ENCODE measurements at regions not wholly inside any gene's neighbourhood (a gene's known extent, or its start where the extent isn't known, plus 50 kb on each side); places are given as distances from the start of the nearest gene placed in this dataset.
A peak's percentile ranks its signal among the peaks of the same experiment; 100 is the strongest.

- peaks cover 0 to 2% (median 0%) of the 10 kb centered on the region in 7 donors for H3K9me3 Mint-ChIP-seq
- DNase-seq (no peak), ATAC-seq (ENCODE audit: low read depth in 2 of 2) (no peak)
- H3K4me3 Mint-ChIP-seq = no peak overlapping the region
- no peak overlapping the region for H3K4me3 ChIP-seq (ENCODE audit: low read depth, low read length)
- no peaks in the 10 kb centered on the region for H3K36me3 Mint-ChIP-seq
- no peaks in the 10 kb centered on the region for H3K4me1 Mint-ChIP-seq
- H3K27ac ChIP-seq (ENCODE audit: insufficient read depth, low read length, poor library complexity, severe bottlenecking) = no peak overlapping the region
- no peaks in the 10 kb centered on the region for H3K27me3 ChIP-seq (ENCODE audit: control insufficient read depth, insufficient read depth, low read length)
- no peaks in the 10 kb centered on the region for H3K9me3 ChIP-seq (ENCODE audit: control insufficient read depth in 2 of 2, low read length in 2 of 2)
- peaks cover 7% of the 10 kb centered on the region for H3K27me3 Mint-ChIP-seq
- no peaks in the 10 kb centered on the region for H3K4me1 ChIP-seq (ENCODE audit: control insufficient read depth, insufficient read depth, low read length, poor library complexity, severe bottlenecking)
- H3K27ac Mint-ChIP-seq = no peak overlapping the region
- no peaks in the 10 kb centered on the region for H3K36me3 ChIP-seq (ENCODE audit: control insufficient read depth, insufficient read depth, low read length)
These were observed 95.2 kb upstream of the FBXO11 start for GRCh38 chr2:48001498-48001897.

DNA sequence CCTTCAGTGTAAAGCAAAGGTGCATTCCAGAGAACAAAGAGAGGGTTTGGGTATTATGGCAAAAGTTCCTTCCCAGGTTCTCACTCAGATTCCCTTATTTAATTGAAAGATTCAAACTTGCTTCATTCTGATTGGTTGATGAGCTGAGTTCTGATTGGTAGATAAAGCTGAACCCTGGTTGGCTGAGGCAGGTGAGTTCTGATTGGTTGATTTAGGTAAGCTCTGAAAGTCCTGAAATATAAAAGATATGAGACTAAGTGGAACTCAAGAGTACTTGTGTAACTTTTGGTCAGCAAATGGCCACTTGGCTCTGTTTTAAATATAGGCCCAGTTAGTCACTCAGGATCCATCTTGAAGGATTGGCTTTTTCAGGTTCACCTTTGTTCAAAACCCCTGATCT lies 99.8 kb upstream of the FBXO11 start:
- H3K27ac Mint-ChIP-seq = no peak overlapping the region
- H3K36me3 Mint-ChIP-seq = no peaks in the 10 kb centered on the region
- H3K4me1 ChIP-seq (ENCODE audit: control insufficient read depth, insufficient read depth, low read length, poor library complexity, severe bottlenecking) = no peaks in the 10 kb centered on the region
- H3K9me3 Mint-ChIP-seq = peaks cover 0 to 2% (median 0%) of the 10 kb centered on the region in 7 donors
- peaks cover 19% of the 10 kb centered on the region for H3K27me3 Mint-ChIP-seq
- ATAC-seq (ENCODE audit: low read depth in 2 of 2) = no peak
- H3K36me3 ChIP-seq (ENCODE audit: control insufficient read depth, insufficient read depth, low read length) = no peaks in the 10 kb centered on the region
- no peaks in the 10 kb centered on the region for H3K9me3 ChIP-seq (ENCODE audit: control insufficient read depth in 2 of 2, low read length in 2 of 2)
- H3K27me3 ChIP-seq (ENCODE audit: control insufficient read depth, insufficient read depth, low read length) = peaks cover 7% of the 10 kb centered on the region
- no peak overlapping the region for H3K4me3 Mint-ChIP-seq
- H3K27ac ChIP-seq (ENCODE audit: insufficient read depth, low read length, poor library complexity, severe bottlenecking) = no peak overlapping the region
- H3K4me1 Mint-ChIP-seq = peaks cover 0 to 4% (median 0%) of the 10 kb centered on the region in 4 donors
- DNase-seq = no peak
- no peak overlapping the region for H3K4me3 ChIP-seq (ENCODE audit: low read depth, low read length)

DNA sequence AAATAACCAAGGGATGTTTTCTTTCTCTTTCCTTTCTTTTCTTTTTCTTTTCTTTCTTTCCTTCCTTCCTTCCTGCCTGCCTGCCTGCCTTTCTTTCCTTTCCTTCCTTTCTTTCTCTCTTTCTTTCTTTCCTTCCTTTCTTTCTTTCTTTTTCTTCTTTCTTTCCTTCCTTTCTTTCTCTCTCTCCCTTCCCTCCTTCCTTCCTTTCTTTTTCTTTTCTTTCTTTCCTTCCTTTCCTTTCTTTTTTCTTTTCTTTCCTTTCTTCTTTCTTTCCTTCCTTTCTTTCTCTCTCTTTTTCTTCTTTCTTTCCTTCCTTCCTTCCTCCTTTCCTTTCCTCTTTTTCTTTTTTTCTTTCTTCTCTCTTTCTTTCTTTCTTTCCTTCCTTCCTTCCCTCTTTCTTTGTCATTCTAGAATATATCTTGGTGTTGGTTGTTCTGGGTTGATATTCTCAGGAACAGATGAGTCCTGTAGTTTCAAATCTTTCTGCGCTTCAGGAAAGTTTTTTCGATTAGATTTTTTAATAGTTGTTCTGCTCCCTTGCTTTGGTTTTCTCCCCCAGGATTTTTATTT lies 101.5 kb upstream of the FBXO11 start:
- Mint-ChIP-seq H3K27me3 (peaks cover 26% of the 10 kb centered on the region), H3K4me3 (no peak overlapping the region), H3K9me3 (peaks cover 0 to 2% (median 0%) of the 10 kb centered on the region in 7 donors), H3K27ac (no peak overlapping the region), H3K4me1 (peaks cover 0 to 4% (median 0%) of the 10 kb centered on the region in 4 donors), H3K36me3 (no peaks in the 10 kb centered on the region)
- Histone ChIP-seq H3K4me1 (ENCODE audit: control insufficient read depth, insufficient read depth, low read length, poor library complexity, severe bottlenecking) (no peaks in the 10 kb centered on the region), H3K27ac (ENCODE audit: insufficient read depth, low read length, poor library complexity, severe bottlenecking) (no peak overlapping the region), H3K36me3 (ENCODE audit: control insufficient read depth, insufficient read depth, low read length) (no peaks in the 10 kb centered on the region), H3K9me3 (ENCODE audit: control insufficient read depth in 2 of 2, low read length in 2 of 2) (no peaks in the 10 kb centered on the region), H3K4me3 (ENCODE audit: low read depth, low read length) (no peak overlapping the region), H3K27me3 (ENCODE audit: control insufficient read depth, insufficient read depth, low read length) (peaks cover 11% of the 10 kb centered on the region)
- no peak for ATAC-seq (ENCODE audit: low read depth in 2 of 2)
- no peak for DNase-seq

GRCh38 chr2:48009256-48009655 lies 103.0 kb upstream of the FBXO11 start:
- no peaks in the 10 kb centered on the region for H3K9me3 ChIP-seq (ENCODE audit: control insufficient read depth in 2 of 2, low read length in 2 of 2)
- DNase-seq = no peak
- Mint-ChIP-seq H3K4me3 (no peak overlapping the region), H3K36me3 (no peaks in the 10 kb centered on the region), H3K27me3 (peaks cover 37% of the 10 kb centered on the region), H3K4me1 (peaks cover 0 to 4% (median 0%) of the 10 kb centered on the region in 4 donors), H3K9me3 (no peaks in the 10 kb centered on the region), H3K27ac (no peak overlapping the region)
- H3K27ac ChIP-seq (ENCODE audit: insufficient read depth, low read length, poor library complexity, severe bottlenecking) = no peak overlapping the region
- no peaks in the 10 kb centered on the region for H3K4me1 ChIP-seq (ENCODE audit: control insufficient read depth, insufficient read depth, low read length, poor library complexity, severe bottlenecking)
- H3K4me3 ChIP-seq (ENCODE audit: low read depth, low read length) = no peak overlapping the region
- H3K27me3 ChIP-seq (ENCODE audit: control insufficient read depth, insufficient read depth, low read length) = peaks cover 12% of the 10 kb centered on the region
- H3K36me3 ChIP-seq (ENCODE audit: control insufficient read depth, insufficient read depth, low read length) = no peaks in the 10 kb centered on the region
- ATAC-seq (ENCODE audit: low read depth in 2 of 2) = no peak

GRCh38 chr2:48015421-48015820 lies 109.1 kb upstream of the FBXO11 start:
- peaks cover 0 to 7% (median 2%) of the 10 kb centered on the region in 7 donors for H3K9me3 Mint-ChIP-seq
- no peak overlapping the region for H3K4me3 Mint-ChIP-seq
- Histone ChIP-seq H3K27ac (ENCODE audit: insufficient read depth, low read length, poor library complexity, severe bottlenecking) (no peak overlapping the region), H3K36me3 (ENCODE audit: control insufficient read depth, insufficient read depth, low read length) (no peaks in the 10 kb centered on the region), H3K27me3 (ENCODE audit: control insufficient read depth, insufficient read depth, low read length) (peaks cover 8% of the 10 kb centered on the region), H3K4me3 (ENCODE audit: low read depth, low read length) (no peak overlapping the region), H3K4me1 (ENCODE audit: control insufficient read depth, insufficient read depth, low read length, poor library complexity, severe bottlenecking) (no peaks in the 10 kb centered on the region), H3K9me3 (ENCODE audit: control insufficient read depth in 2 of 2, low read length in 2 of 2) (no peaks in the 10 kb centered on the region)
- ATAC-seq (ENCODE audit: low read depth in 2 of 2) (no peak), DNase-seq (no peak)
- H3K27ac Mint-ChIP-seq = no peak overlapping the region
- H3K36me3 Mint-ChIP-seq = peaks cover 8% of the 10 kb centered on the region
- H3K27me3 Mint-ChIP-seq = peaks cover 49% of the 10 kb centered on the region
- no peaks in the 10 kb centered on the region for H3K4me1 Mint-ChIP-seq

DNA sequence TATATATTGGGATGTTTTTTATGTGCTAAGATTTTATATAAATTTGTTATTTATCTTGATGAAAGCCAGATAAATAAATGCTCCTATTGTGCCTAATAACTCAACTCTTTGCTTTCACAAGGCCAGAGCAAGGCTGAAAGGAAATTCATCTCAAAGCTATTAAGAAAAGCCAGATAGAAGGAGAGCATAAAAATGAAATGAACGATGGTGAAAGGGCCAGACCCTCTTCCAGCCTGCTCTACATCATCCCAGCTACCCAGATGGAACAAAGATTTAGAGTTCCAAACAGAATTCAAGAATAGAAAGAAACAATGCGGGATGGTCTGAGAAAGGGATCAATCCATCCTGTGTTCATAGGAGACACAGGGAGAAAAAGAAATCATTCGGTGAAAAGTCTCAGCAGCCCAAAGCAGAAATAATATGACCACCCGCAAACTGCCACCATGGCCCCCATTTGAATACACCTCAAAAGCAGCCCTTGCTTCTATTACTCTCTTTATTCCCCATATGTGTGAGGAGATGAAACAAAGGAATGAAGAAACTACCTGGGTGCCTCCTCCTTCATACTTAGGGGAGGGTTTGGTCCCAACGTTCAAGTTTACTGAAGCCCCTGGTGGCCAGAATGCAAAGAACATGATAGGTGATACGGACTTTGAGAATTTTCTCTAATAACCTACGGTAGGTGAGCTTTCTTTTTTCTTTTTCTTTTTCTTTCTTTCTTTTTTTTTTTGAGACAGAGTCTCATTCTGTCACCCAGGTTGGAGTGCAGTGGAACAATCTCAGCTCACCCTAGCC lies 110.1 kb upstream of the FBXO11 start:
- H3K4me1 Mint-ChIP-seq = no peaks in the 10 kb centered on the region
- Histone ChIP-seq H3K36me3 (ENCODE audit: control insufficient read depth, insufficient read depth, low read length) (no peaks in the 10 kb centered on the region), H3K4me3 (ENCODE audit: low read depth, low read length) (no peak overlapping the region), H3K27ac (ENCODE audit: insufficient read depth, low read length, poor library complexity, severe bottlenecking) (no peak overlapping the region), H3K9me3 (ENCODE audit: control insufficient read depth in 2 of 2, low read length in 2 of 2) (no peaks in the 10 kb centered on the region), H3K27me3 (ENCODE audit: control insufficient read depth, insufficient read depth, low read length) (peaks cover 10% of the 10 kb centered on the region), H3K4me1 (ENCODE audit: control insufficient read depth, insufficient read depth, low read length, poor library complexity, severe bottlenecking) (no peaks in the 10 kb centered on the region)
- H3K27ac Mint-ChIP-seq = no peak overlapping the region
- peaks cover 0 to 7% (median 2%) of the 10 kb centered on the region in 7 donors for H3K9me3 Mint-ChIP-seq
- DNase-seq (peak in 2 of 3 donors; percentile 9 to 18), ATAC-seq (ENCODE audit: low read depth in 2 of 2) (no peak)
- H3K27me3 Mint-ChIP-seq = peaks cover 49% of the 10 kb centered on the region
- H3K4me3 Mint-ChIP-seq = no peak overlapping the region
- peaks cover 8% of the 10 kb centered on the region for H3K36me3 Mint-ChIP-seq

- DNase-seq (no peak), ATAC-seq (ENCODE audit: low read depth in 2 of 2) (no peak)
- peaks cover 8% of the 10 kb centered on the region for H3K27me3 ChIP-seq (ENCODE audit: control insufficient read depth, insufficient read depth, low read length)
- Mint-ChIP-seq H3K36me3 (peaks cover 8% of the 10 kb centered on the region), H3K4me1 (no peaks in the 10 kb centered on the region), H3K4me3 (no peak overlapping the region), H3K27ac (no peak overlapping the region), H3K27me3 (peaks cover 49% of the 10 kb centered on the region), H3K9me3 (peaks cover 0 to 7% (median 3%) of the 10 kb centered on the region in 7 donors)
- no peak overlapping the region for H3K27ac ChIP-seq (ENCODE audit: insufficient read depth, low read length, poor library complexity, severe bottlenecking)
- H3K4me1 ChIP-seq (ENCODE audit: control insufficient read depth, insufficient read depth, low read length, poor library complexity, severe bottlenecking) = no peaks in the 10 kb centered on the region
- H3K4me3 ChIP-seq (ENCODE audit: low read depth, low read length) = no peak overlapping the region
- no peaks in the 10 kb centered on the region for H3K36me3 ChIP-seq (ENCODE audit: control insufficient read depth, insufficient read depth, low read length)
- no peaks in the 10 kb centered on the region for H3K9me3 ChIP-seq (ENCODE audit: control insufficient read depth in 2 of 2, low read length in 2 of 2)
These were observed 110.8 kb upstream of the FBXO11 start for GRCh38 chr2:48017136-48017535.

DNA sequence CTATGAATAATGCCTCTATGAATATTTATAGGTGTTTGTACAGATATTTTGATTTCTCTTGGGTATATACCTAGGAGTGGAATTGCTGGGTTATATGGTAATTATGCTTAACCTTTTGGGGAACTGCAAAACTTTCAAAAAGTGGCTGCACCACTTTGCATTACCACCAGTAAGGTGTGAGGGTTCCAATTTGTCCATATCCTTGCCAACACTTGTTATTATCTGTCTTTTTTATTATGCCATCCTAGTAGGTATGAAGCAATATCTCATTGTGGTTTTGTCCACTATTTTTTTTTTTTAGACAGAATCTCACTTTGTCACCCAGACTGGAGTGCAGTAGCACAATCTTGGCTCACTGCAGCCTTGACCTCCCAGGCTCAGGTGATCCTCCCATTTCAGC lies 112.2 kb upstream of the FBXO11 start:
- Histone ChIP-seq H3K27me3 (ENCODE audit: control insufficient read depth, insufficient read depth, low read length) (peaks cover 7% of the 10 kb centered on the region), H3K27ac (ENCODE audit: insufficient read depth, low read length, poor library complexity, severe bottlenecking) (no peak overlapping the region), H3K4me3 (ENCODE audit: low read depth, low read length) (no peak overlapping the region), H3K9me3 (ENCODE audit: control insufficient read depth in 2 of 2, low read length in 2 of 2) (no peaks in the 10 kb centered on the region), H3K4me1 (ENCODE audit: control insufficient read depth, insufficient read depth, low read length, poor library complexity, severe bottlenecking) (no peaks in the 10 kb centered on the region), H3K36me3 (ENCODE audit: control insufficient read depth, insufficient read depth, low read length) (no peaks in the 10 kb centered on the region)
- Mint-ChIP-seq H3K4me3 (no peak overlapping the region), H3K27me3 (peaks cover 44% of the 10 kb centered on the region), H3K9me3 (peaks cover 0 to 7% (median 3%) of the 10 kb centered on the region in 7 donors), H3K27ac (no peak overlapping the region), H3K4me1 (no peaks in the 10 kb centered on the region), H3K36me3 (peaks cover 8% of the 10 kb centered on the region)
- DNase-seq (no peak), ATAC-seq (ENCODE audit: low read depth in 2 of 2) (no peak)
